Upper lobe of left lung (tissue), 4 donors: ENCODE measurements at regions not wholly inside any gene's neighbourhood (a gene's known extent, or its start where the extent isn't known, plus 50 kb on each side); places are given as distances from the start of the nearest gene placed in this dataset.
"Not testable (repeated sequence)": the region's sequence is repeated elsewhere in the genome, so short reads cannot be mapped to it uniquely, and the experiment has no call there.

Experiments used
- EP300 ChIP-seq, 4 donors: sonication (generic); formaldehyde crosslinking; IDR thresholded peaks; one replicate each; pipeline ENCODE4 v1.5.1; 2017; ENCODE audit warnings: antibody characterized with exemption in 4 of 4, control low read depth in 2 of 4
- POLR2A ChIP-seq, 4 donors: fragments of 450-650 bp; IDR thresholded peaks; one replicate each; pipeline ENCODE4 v1.5.1; 2016 to 2017; ENCODE audit warnings: antibody characterized with exemption in 4 of 4, mild to moderate bottlenecking in 2 of 4
- POLR2AphosphoS5 ChIP-seq, 2 donors: sonication (generic); formaldehyde crosslinking; IDR thresholded peaks; one replicate each; pipeline ENCODE4 v1.5.1; 2017; ENCODE audit warnings: antibody characterized with exemption in 2 of 2
- TF ChIP-seq, protein P1 (sequence below), 6 experiments: fragments of 450-650 bp in 4 of 6; fragments of 200-600 bp in 2 of 6; sonication (generic) in 2 of 6; IDR thresholded peaks; one replicate each; pipeline ENCODE4 v1.5.1; 2016 to 2019; ENCODE audit warnings: antibody characterized with exemption in 6 of 6

DNA sequence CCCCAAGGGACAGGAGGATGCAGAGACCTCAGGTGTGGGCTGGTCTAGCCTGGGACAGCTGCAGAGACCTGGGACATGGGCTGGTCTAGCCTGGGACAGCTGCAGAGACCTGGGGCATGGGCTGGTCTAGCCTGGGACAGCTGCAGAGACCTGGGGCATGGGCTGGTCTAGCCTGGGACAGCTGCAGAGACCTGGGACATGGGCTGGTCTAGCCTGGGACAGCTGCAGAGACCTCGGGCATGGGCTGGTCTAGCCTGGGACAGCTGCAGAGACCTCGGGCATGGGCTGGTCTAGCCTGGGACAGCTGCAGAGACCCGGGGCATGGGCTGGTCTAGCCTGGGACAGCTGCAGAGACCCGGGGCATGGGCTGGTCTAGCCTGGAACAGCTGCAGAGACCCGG is 310.8 kb downstream of the TEX29 start:
- TF ChIP-seq EP300, POLR2A, POLR2AphosphoS5 (IDR thresholded peaks at IDR 0.05): not testable (repeated sequence)
- TF ChIP-seq, protein P1, sequence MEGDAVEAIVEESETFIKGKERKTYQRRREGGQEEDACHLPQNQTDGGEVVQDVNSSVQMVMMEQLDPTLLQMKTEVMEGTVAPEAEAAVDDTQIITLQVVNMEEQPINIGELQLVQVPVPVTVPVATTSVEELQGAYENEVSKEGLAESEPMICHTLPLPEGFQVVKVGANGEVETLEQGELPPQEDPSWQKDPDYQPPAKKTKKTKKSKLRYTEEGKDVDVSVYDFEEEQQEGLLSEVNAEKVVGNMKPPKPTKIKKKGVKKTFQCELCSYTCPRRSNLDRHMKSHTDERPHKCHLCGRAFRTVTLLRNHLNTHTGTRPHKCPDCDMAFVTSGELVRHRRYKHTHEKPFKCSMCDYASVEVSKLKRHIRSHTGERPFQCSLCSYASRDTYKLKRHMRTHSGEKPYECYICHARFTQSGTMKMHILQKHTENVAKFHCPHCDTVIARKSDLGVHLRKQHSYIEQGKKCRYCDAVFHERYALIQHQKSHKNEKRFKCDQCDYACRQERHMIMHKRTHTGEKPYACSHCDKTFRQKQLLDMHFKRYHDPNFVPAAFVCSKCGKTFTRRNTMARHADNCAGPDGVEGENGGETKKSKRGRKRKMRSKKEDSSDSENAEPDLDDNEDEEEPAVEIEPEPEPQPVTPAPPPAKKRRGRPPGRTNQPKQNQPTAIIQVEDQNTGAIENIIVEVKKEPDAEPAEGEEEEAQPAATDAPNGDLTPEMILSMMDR (IDR thresholded peaks at IDR 0.05) = not testable (repeated sequence)
